Spleen (tissue), 7 donors: ENCODE measurements at regions not wholly inside any gene's neighbourhood (a gene's known extent, or its start where the extent isn't known, plus 50 kb on each side); places are given as distances from the start of the nearest gene placed in this dataset.

Source experiments
- POLR2A ChIP-seq, 3 donors: fragments of 450-650 bp; IDR thresholded peaks; one replicate each; pipeline ENCODE4 v1.5.1; 2017; ENCODE audit warnings: antibody characterized with exemption in 3 of 3, mild to moderate bottlenecking in 1 of 3
- POLR2AphosphoS5 ChIP-seq, 3 donors: sonication (generic); formaldehyde crosslinking; IDR thresholded peaks; one replicate each; pipeline ENCODE4 v1.5.1; 2017; ENCODE audit warnings: antibody characterized with exemption in 3 of 3
- TF ChIP-seq, protein P1 (sequence below), 11 experiments: fragments of 200-600 bp in 7 of 11; fragments of 450-650 bp in 4 of 11; sonication (generic) in 4 of 11; IDR thresholded peaks in 8 of 11; conservative IDR thresholded peaks in 3 of 11; 1 replicate in 7 of 11; 2 replicates in 4 of 11; pipeline versions ENCODE4 v1.4.0 to v1.8.0; 2016 to 2021; ENCODE audit warnings: antibody characterized with exemption in 11 of 11, inconsistent platforms in 4 of 11, mild to moderate bottlenecking in 1 of 11
- donor health status: DM: no; HTN: no; CAD: no; lungs with moderate emphysema.
- donor health status: DM: no; HTN: no; CAD: no.
- donor health status: DM: no; HTN: no; CAD: no.

DNA sequence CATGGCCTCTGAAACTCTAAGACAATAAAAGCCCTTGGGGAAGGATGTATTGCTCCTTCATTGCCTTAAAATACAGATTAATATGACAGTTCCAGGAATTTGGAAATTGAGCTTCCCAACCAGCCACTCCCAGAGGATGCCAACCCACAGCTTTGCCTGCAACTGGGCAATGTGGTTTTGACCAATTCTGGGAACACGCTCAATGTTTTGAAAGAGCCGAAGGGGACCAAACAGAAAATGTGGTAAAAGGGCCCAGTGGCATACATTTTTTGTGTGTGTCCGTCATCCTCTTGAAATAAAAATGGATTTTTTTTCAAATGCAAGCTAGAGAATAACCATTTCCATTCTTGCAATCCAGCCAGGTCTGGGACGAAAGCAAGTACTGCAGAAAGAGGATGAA lies 88.3 kb upstream of the PLEKHG7 start:
- TF ChIP-seq, protein P1, sequence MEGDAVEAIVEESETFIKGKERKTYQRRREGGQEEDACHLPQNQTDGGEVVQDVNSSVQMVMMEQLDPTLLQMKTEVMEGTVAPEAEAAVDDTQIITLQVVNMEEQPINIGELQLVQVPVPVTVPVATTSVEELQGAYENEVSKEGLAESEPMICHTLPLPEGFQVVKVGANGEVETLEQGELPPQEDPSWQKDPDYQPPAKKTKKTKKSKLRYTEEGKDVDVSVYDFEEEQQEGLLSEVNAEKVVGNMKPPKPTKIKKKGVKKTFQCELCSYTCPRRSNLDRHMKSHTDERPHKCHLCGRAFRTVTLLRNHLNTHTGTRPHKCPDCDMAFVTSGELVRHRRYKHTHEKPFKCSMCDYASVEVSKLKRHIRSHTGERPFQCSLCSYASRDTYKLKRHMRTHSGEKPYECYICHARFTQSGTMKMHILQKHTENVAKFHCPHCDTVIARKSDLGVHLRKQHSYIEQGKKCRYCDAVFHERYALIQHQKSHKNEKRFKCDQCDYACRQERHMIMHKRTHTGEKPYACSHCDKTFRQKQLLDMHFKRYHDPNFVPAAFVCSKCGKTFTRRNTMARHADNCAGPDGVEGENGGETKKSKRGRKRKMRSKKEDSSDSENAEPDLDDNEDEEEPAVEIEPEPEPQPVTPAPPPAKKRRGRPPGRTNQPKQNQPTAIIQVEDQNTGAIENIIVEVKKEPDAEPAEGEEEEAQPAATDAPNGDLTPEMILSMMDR (IDR thresholded peaks at IDR 0.05 in 8 of 11, conservative IDR thresholded peaks at IDR 0.05 in 3 of 11), result no peak
- TF ChIP-seq POLR2A (IDR thresholded peaks at IDR 0.05) (no peak), POLR2AphosphoS5 (IDR thresholded peaks at IDR 0.05) (no peak)
